Left renal cortex interstitium (tissue), 4 donors: ENCODE measurements at regions not wholly inside any gene's neighbourhood (a gene's known extent, or its start where the extent isn't known, plus 50 kb on each side); places are given as distances from the start of the nearest gene placed in this dataset.

Source experiments
- DNase-seq, 4 donors: peaks; one replicate each; pipeline ENCODE4 v3.0.0-alpha.2; 2013; ENCODE audit warnings: low read depth in 4 of 4, low spot score in 2 of 4, missing footprints in 1 of 4

GRCh38 chr5:6177926-6178325 is 200.4 kb downstream of the MED10 start:
- DNase-seq: no peak

DNA sequence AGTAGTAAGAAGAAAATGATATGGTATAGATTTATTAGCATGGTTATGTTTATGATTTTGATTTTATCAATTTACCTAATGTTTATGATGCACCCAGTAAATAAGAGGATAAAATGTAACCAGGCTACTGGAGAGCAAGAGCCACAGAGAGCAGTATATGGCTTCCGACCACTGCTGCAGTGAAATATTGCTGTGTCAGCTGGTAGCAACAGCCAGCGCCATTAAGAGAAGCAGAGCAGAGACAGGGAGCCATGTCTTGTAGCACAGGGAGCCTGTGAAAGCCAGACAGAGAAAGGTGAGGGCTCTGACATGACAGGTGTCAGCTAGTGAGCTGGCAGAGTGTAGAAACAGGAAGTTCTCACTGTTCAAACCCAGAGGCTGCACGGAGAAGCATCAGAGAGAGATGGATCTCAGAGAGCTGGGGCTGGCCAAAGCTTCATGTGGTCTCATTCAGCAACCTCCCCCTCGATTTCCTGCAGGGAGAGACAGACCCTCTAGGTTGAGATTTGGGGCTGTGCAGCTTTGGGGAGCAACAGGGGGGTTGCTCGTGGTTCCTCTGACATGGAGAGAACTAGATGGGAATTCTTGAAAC is 202.1 kb downstream of the MED10 start:
- DNase-seq: no peak

GRCh38 chr5:6175172-6175854 is 203.0 kb downstream of the MED10 start:
- DNase-seq: no peak

- no peak for DNase-seq
Observed at GRCh38 chr5:6169660-6170059, 208.7 kb downstream of the MED10 start.

GRCh38 chr5:6166698-6167394 is 211.5 kb downstream of the MED10 start:
- no peak for DNase-seq

DNA sequence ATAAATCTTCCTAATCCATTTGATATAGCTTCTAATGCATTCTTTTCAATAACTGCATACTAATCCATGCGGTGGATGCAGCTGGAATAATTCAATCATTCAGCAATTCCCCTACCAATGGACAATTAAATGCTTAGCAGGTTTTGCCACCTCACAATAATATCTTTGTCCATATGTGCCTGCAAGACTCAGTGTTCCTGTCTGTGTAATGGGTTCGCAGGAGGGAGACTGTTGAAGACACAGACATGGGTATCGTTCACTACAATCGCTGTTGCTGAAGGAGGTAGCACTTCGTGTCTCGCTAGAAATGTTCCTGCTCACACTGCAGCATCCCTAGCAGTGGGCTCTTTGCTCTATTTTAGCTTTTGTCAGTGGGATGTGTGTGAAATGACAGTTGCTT is 214.4 kb downstream of the MED10 start:
- DNase-seq: no peak

GRCh38 chr5:6162175-6162574 is 216.2 kb downstream of the MED10 start:
- DNase-seq: no peak

GRCh38 chr5:6161257-6161656 is 217.1 kb downstream of the MED10 start:
- no peak for DNase-seq

GRCh38 chr5:6159832-6160430 is 218.4 kb downstream of the MED10 start:
- no peak for DNase-seq

GRCh38 chr5:6158974-6159831 is 219.1 kb downstream of the MED10 start:
- DNase-seq: no peak

GRCh38 chr5:6154216-6154615 is 224.1 kb downstream of the MED10 start:
- DNase-seq: no peak

GRCh38 chr5:6146271-6146670 is 232.1 kb downstream of the MED10 start:
- no peak for DNase-seq

DNA sequence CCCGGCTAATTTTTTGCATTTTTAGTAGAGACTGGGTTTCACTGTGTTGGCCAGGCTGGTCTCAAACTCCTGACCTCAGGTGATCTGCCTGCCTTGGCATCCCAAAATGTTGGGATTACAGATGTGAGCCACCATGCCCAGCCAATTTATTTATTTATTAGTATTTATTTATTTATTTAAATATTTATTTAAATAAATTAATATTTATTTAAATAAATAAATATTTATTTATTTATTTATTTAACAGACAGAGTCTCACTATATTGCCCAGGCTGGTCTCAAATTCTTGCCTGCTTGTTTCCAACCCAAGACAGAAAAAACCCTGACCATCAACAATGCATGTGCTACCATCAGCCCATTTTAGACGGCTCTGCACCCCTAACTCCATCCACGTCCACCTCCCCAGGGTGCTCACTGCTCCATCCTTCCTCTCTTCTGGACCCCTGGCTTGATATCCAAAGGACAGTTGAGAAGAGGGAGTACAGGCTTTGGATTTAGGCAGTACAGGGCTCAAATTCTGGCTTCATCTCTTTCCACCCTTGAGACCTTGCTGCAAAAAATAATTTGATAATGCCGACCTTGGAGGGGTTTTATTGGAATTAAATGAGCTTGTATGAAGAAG is 232.6 kb downstream of the MED10 start:
- no peak for DNase-seq

DNA sequence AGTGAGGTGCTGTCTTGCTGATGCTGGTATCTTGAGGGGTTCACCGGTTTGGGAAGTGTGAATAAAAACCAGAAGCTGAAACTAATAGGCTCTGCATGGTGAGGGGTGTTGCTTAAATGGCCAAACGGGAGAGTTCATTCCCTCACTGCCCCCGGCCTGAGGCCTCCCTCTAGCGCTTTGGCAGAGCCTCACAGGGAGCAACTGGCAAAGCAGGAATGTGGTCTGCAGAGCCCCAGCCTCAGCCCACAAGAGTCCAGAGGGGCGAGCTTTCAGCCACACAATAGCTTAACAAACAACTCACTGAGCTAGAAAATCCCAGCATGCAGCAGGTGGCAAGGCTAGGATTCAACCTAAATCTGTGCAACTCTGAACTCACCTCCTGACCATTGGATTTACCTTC is 234.8 kb downstream of the MED10 start:
- DNase-seq: no peak

DNA sequence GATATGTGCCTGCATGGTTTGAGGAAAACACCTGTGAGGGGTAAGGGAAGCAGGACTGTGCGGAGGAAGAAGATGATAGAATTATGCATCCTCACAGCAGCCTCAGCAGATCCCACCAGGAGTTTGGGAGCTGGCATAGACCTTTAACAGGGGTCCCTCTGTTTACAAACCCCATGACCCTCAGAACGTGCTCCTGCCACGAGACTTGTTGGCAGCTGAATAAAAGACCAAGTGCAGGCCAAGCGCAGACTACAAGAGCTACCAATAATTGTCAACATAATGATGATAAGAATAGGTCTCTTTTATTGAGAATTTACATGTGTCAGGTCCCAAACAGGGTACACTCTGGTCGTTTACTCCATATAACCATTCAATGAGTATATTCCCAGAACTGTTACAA is 236.0 kb downstream of the MED10 start:
- DNase-seq: no peak

- DNase-seq: no peak
Observed at GRCh38 chr5:6140219-6140618, 238.1 kb downstream of the MED10 start.

DNA sequence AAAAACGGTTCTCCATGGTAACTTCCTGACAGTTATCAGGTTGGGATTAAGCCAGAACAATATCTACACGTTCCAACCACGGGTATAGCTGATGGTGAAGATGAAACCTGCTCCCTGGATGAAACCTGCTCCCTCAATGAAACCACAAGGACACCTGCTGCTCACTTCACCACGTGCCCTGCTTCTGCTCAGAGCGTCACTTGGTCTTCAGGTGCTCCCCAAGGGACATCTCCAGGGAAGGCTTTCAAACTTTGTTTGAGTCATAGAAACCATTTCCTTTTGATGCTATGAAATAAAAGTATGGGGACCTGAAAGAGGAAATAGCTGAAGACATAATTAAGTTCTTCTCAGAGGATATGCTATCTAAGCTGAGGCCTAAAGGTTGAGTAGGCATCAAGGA is 242.4 kb downstream of the MED10 start:
- DNase-seq: no peak

GRCh38 chr5:6134281-6134680 is 244.1 kb downstream of the MED10 start:
- no peak for DNase-seq

- no peak for DNase-seq
Observed at GRCh38 chr5:6125781-6126180, 252.6 kb downstream of the MED10 start.

DNA sequence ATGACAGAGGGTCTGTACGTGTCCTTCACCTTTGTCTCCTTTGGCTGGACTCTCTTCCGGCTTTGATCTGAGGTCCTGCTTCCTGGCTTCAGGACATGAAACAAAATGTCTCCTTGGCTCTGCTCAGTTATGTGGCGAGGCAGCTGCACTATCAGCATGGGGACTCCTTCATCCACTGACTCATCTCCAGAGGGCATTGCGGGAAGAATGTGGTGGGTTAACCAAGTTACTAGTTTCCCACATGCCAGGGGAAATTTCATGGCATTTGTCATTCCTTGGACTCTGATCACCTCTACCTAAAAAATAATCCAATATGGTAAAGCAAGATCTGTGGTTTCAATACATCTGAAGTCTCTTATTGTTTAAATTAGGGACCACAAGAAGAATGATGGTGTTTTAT is 259.7 kb downstream of the MED10 start:
- no peak for DNase-seq
